IMR-90 (cell line): ENCODE measurements at regions not wholly inside any gene's neighbourhood (a gene's known extent, or its start where the extent isn't known, plus 50 kb on each side); places are given as distances from the start of the nearest gene placed in this dataset.

Experiments
- BHLHE40 ChIP-seq: fragments of 150-350 bp; IDR thresholded peaks from 2 replicates; pipeline ENCODE4 v1.6.1; 2016; ENCODE audit warnings: mild to moderate bottlenecking, low read depth, low read length
- CEBPB ChIP-seq: IDR thresholded peaks from 2 replicates; pipeline ENCODE4 v1.6.1; 2012; ENCODE audit warnings: low read depth, low read length, improper control_type of control experiment
- MXI1 ChIP-seq: IDR thresholded peaks from 2 replicates; pipeline ENCODE4 v1.6.1; 2012; ENCODE audit warnings: low read depth, mild to moderate bottlenecking, low read length, moderate library complexity, borderline replicate concordance
- NFE2L2 ChIP-seq: fragments of 150-350 bp; IDR thresholded peaks from 2 replicates; pipeline ENCODE4 v1.6.1; 2016; ENCODE audit warnings: low read depth, mild to moderate bottlenecking, low read length
- POLR2A ChIP-seq: IDR thresholded peaks from 2 replicates; pipeline ENCODE4 v1.6.1; 2012; ENCODE audit warnings: mild to moderate bottlenecking, low read depth, low read length
- RAD21 ChIP-seq: IDR thresholded peaks from 2 replicates; pipeline ENCODE4 v1.6.1; 2012; ENCODE audit warnings: low read length, improper control_type of control experiment
- RCOR1 ChIP-seq: IDR thresholded peaks from 2 replicates; pipeline ENCODE4 v1.6.1; 2012; ENCODE audit warnings: mild to moderate bottlenecking, low read length, improper control_type of control experiment; ENCODE audit not compliant: insufficient replicate concordance
- SMC3 ChIP-seq: fragments of 150-350 bp; IDR thresholded peaks from 2 replicates; pipeline ENCODE4 v1.6.1; 2016; ENCODE audit warnings: low read depth, mild to moderate bottlenecking, antibody characterized with exemption, low read length, moderate library complexity
- TF ChIP-seq, protein P1 (sequence below): conservative IDR thresholded peaks from 2 replicates; pipeline ENCODE4 v1.5.1; 2012; ENCODE audit warnings: mild to moderate bottlenecking, low read depth, low read length, improper control_type of control experiment
- TF ChIP-seq, protein P2 (sequence below): fragments of 150-350 bp; IDR thresholded peaks from 2 replicates; pipeline ENCODE4 v1.6.1; 2017; ENCODE audit warnings: mild to moderate bottlenecking, antibody characterized with exemption, low read length, low read depth

DNA sequence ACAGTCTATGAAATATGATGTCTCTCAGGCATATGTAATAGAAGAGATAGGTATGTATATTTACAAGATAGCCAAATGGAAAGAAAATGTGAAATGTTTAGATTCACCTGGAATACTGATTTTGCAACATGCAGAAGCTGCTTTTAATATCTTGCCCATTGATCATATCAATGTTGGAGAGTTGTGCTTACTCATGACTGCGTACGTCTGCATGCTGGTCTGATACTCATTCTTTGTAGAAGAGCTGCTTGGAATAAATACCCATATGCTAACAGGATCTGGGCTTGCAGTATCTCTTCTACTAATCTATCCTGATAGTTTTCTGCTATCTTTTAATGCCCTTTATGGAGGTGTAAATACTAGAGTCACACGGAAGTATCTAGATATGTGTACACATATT, 120.6 kb upstream of the FOXP2 start:
- TF ChIP-seq POLR2A (no peak), RCOR1 (no peak), NFE2L2 (no peak), MXI1 (no peak), SMC3 (no peak), CEBPB (no peak), BHLHE40 (no peak), RAD21 (no peak)
- TF ChIP-seq, protein P1, sequence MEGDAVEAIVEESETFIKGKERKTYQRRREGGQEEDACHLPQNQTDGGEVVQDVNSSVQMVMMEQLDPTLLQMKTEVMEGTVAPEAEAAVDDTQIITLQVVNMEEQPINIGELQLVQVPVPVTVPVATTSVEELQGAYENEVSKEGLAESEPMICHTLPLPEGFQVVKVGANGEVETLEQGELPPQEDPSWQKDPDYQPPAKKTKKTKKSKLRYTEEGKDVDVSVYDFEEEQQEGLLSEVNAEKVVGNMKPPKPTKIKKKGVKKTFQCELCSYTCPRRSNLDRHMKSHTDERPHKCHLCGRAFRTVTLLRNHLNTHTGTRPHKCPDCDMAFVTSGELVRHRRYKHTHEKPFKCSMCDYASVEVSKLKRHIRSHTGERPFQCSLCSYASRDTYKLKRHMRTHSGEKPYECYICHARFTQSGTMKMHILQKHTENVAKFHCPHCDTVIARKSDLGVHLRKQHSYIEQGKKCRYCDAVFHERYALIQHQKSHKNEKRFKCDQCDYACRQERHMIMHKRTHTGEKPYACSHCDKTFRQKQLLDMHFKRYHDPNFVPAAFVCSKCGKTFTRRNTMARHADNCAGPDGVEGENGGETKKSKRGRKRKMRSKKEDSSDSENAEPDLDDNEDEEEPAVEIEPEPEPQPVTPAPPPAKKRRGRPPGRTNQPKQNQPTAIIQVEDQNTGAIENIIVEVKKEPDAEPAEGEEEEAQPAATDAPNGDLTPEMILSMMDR = no peak
- TF ChIP-seq, protein P2, sequence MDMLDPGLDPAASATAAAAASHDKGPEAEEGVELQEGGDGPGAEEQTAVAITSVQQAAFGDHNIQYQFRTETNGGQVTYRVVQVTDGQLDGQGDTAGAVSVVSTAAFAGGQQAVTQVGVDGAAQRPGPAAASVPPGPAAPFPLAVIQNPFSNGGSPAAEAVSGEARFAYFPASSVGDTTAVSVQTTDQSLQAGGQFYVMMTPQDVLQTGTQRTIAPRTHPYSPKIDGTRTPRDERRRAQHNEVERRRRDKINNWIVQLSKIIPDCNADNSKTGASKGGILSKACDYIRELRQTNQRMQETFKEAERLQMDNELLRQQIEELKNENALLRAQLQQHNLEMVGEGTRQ = no peak
